GM12865 (cell line): ENCODE measurements at regions not wholly inside any gene's neighbourhood (a gene's known extent, or its start where the extent isn't known, plus 50 kb on each side); places are given as distances from the start of the nearest gene placed in this dataset.

ENCODE experiments used
- DNase-seq: peaks from one replicate; pipeline ENCODE4 v3.0.0; 2010; ENCODE audit warnings: low read depth
- H3K4me3 ChIP-seq: 2 replicates; pipeline ENCODE4 v1.5.1; 2011; ENCODE audit warnings: mild to moderate bottlenecking, low read depth, low read length, control low read depth
- CTCF ChIP-seq: IDR thresholded peaks from 2 replicates; pipeline ENCODE4 v1.5.1; 2011; ENCODE audit warnings: low read length, control low read depth, low read depth, inconsistent platforms; ENCODE audit not compliant: insufficient read depth; ENCODE audit errors: missing control alignments

GRCh38 chr4:82225030-82225429 lies 148.8 kb downstream of the HNRNPD start:
- TF ChIP-seq CTCF, result no peak
- no peak for DNase-seq
- H3K4me3 ChIP-seq, result no peak overlapping the region

- no peak overlapping the region for H3K4me3 ChIP-seq
- no peak for DNase-seq
- TF ChIP-seq CTCF, result no peak
Observed at GRCh38 chr4:82223715-82224114, 150.1 kb downstream of the HNRNPD start.

- no peak overlapping the region for H3K4me3 ChIP-seq
- no peak for TF ChIP-seq CTCF
- no peak for DNase-seq
Observed at GRCh38 chr4:82219346-82219745, 154.4 kb downstream of the HNRNPD start.

- no peak overlapping the region for H3K4me3 ChIP-seq
- no peak for DNase-seq
- peak; percentile 10 for TF ChIP-seq CTCF
Observed at GRCh38 chr4:82217986-82218715, 155.6 kb downstream of the HNRNPD start.

GRCh38 chr4:82216219-82216618 lies 157.6 kb downstream of the HNRNPD start:
- TF ChIP-seq CTCF, result no peak
- no peak overlapping the region for H3K4me3 ChIP-seq
- DNase-seq, result no peak

- DNase-seq, result no peak
Observed at GRCh38 chr4:82215800-82216199, 158.0 kb downstream of the HNRNPD start.

More at GRCh38 chr4:82215800-82216199, 158.0 kb downstream of the HNRNPD start:
- no peak overlapping the region for H3K4me3 ChIP-seq
- TF ChIP-seq CTCF, result no peak
